Lower lobe of right lung (tissue), 2 donors: ENCODE measurements at regions not wholly inside any gene's neighbourhood (a gene's known extent, or its start where the extent isn't known, plus 50 kb on each side); places are given as distances from the start of the nearest gene placed in this dataset.

Experiments
- ATAC-seq, 2 donors: fragments of 200-7000 bp; cut with Tn5 transposase; one replicate each; pipeline ENCODE4 v1.9.1; 2020 to 2022; ENCODE audit warnings: mild to moderate bottlenecking in 2 of 2, moderate library complexity in 2 of 2
- DNase-seq: peaks from one replicate; pipeline ENCODE4 v3.0.0-alpha.2; 2020
- H3K27ac ChIP-seq: fragments of 200-600 bp; one replicate; pipeline ENCODE4 v1.8.0; 2022
- H3K27me3 ChIP-seq: fragments of 200-600 bp; one replicate; pipeline ENCODE4 v1.8.0; 2022; ENCODE audit warnings: low read depth
- H3K36me3 ChIP-seq: fragments of 200-600 bp; one replicate; pipeline ENCODE4 v1.8.0; 2022; ENCODE audit warnings: mild to moderate bottlenecking
- H3K4me1 ChIP-seq: fragments of 200-600 bp; one replicate; pipeline ENCODE4 v1.8.0; 2022
- H3K4me3 ChIP-seq: fragments of 200-600 bp; one replicate; pipeline ENCODE4 v1.8.0; 2022; ENCODE audit warnings: mild to moderate bottlenecking
- H3K9me3 ChIP-seq: fragments of 200-600 bp; one replicate; pipeline ENCODE4 v1.8.0; 2022
- intact Hi-C: fragments of 100-400 bp; cut with DNase I; formaldehyde crosslinking; loops from one replicate; pipeline ENCODE4 v1.11.0; 2022
- TF ChIP-seq, protein P1 (sequence below): fragments of 200-600 bp; IDR thresholded peaks from one replicate; pipeline ENCODE4 v1.8.0; 2022; ENCODE audit warnings: antibody characterized with exemption, mild to moderate bottlenecking
- donor health status: DM: no; HTN: yes; CAD: no; lungs with severe emphysema.

DNA sequence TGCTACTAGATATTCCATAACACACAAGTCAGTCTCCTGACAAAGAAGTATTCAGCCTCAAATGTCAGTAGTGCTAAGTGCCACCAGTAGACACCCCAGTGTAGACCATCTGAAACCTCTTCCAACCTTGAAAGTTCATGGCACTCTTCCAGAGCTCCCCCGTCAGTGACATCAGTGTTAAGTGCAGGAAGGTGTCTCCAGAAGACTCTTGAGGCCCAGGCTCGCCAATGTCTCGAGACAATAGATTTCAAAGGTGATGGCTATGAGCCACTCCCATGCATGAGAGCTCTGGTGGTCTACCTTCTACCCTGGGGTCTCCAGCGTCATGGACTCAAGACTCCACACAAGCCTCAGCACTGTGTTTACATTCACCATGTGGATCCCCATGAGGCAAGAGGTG lies 183.8 kb downstream of the SMAD2 start:
- intact Hi-C loops, result no loop called here
- H3K27ac ChIP-seq, result no peak overlapping the region
- no peaks in the 10 kb centered on the region for H3K36me3 ChIP-seq
- peaks cover 8% of the 10 kb centered on the region for H3K27me3 ChIP-seq
- no peak for DNase-seq
- peaks cover 6% of the 10 kb centered on the region for H3K4me1 ChIP-seq
- ATAC-seq, result no peak
- no peak overlapping the region for H3K4me3 ChIP-seq
- TF ChIP-seq, protein P1, sequence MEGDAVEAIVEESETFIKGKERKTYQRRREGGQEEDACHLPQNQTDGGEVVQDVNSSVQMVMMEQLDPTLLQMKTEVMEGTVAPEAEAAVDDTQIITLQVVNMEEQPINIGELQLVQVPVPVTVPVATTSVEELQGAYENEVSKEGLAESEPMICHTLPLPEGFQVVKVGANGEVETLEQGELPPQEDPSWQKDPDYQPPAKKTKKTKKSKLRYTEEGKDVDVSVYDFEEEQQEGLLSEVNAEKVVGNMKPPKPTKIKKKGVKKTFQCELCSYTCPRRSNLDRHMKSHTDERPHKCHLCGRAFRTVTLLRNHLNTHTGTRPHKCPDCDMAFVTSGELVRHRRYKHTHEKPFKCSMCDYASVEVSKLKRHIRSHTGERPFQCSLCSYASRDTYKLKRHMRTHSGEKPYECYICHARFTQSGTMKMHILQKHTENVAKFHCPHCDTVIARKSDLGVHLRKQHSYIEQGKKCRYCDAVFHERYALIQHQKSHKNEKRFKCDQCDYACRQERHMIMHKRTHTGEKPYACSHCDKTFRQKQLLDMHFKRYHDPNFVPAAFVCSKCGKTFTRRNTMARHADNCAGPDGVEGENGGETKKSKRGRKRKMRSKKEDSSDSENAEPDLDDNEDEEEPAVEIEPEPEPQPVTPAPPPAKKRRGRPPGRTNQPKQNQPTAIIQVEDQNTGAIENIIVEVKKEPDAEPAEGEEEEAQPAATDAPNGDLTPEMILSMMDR, result no peak
- H3K9me3 ChIP-seq, result no peaks in the 10 kb centered on the region

DNA sequence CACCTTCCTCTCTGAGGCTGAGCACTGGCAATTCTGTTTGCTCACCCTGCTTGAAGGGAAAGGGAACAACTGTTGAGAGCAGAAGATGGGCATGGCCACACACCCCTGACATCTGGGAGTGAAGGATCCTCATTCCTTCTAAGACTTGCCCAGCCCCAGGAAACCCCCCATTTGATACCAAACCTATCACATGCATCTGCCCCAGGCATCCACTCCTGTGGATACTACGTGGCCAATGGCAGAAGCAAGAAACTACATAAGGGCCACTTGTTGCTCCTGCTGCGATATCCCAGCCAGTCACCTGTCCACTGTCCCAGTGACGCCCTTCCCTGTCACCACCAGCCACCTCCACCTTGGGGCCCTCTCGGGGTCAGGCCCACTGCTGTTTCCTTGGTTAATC lies 185.2 kb downstream of the SMAD2 start:
- H3K27me3 ChIP-seq, result peaks cover 8% of the 10 kb centered on the region
- H3K9me3 ChIP-seq, result no peaks in the 10 kb centered on the region
- DNase-seq, result no peak
- no peak overlapping the region for H3K4me3 ChIP-seq
- TF ChIP-seq, protein P1, result no peak
- ATAC-seq, result no peak
- H3K4me1 ChIP-seq, result peaks cover 6% of the 10 kb centered on the region
- intact Hi-C loops, result no loop called here
- no peaks in the 10 kb centered on the region for H3K36me3 ChIP-seq
- no peak overlapping the region for H3K27ac ChIP-seq

DNA sequence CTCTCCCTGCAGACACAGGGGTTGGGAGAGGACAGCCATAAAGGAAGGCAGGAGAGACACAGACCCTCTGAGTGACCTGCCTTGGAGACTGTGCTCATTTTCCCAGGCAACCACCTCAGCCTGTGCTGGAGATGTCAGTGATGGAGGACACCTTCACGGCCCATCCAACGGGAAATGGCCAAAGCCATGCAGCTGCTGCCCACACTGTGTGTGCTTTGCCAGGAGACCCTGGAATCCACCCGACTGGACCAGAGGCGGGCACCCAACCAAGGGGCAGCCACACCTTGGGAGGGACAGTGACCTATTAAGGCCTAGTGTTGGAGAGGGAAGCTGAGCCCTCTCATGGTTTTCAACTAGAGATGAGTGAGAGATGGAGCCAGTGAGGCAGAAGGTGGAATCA lies 192.5 kb downstream of the SMAD2 start:
- Histone ChIP-seq H3K27ac (no peak overlapping the region), H3K27me3 (peaks cover 20% of the 10 kb centered on the region), H3K9me3 (no peaks in the 10 kb centered on the region), H3K4me1 (no peaks in the 10 kb centered on the region), H3K4me3 (no peak overlapping the region), H3K36me3 (no peaks in the 10 kb centered on the region)
- intact Hi-C loops, result no loop called here
- DNase-seq (no peak), ATAC-seq (peak in 1 of 2 donors; percentile 41)
- TF ChIP-seq, protein P1, result no peak

DNA sequence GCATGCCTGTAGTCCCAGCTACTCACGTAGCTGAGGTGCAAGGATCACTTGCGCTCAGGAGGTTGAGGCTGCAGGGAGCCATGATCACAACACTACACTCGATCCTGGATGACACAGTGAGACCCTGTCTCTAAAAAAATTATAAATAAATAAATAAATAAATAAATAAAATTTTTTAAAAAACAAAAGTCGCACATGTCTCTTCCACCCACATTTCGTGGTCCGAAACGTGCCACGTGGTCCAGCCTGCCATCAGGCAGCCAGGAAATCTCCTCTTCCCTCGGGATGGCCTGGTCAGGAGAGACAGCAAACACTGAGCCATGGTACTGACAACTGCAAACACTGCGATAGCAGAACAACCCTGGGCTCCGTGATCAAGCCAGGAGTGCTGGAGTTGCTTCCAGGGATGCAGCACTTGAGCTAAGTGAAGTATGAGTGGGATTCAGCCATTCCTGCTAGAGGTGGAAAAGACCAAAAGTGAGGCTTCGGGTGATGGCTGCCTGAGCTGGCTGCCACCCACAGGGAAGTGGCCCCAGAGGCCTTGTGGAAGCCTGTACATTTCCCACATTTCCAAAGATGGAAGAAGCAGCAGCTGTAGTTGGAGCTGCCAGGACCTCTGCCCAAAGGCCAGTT lies 193.1 kb downstream of the SMAD2 start:
- Histone ChIP-seq H3K36me3 (no peaks in the 10 kb centered on the region), H3K4me1 (no peaks in the 10 kb centered on the region), H3K27me3 (peaks cover 20% of the 10 kb centered on the region), H3K27ac (no peak overlapping the region), H3K4me3 (no peak overlapping the region), H3K9me3 (no peaks in the 10 kb centered on the region)
- no peak for ATAC-seq
- intact Hi-C loops, result no loop called here
- TF ChIP-seq, protein P1, result no peak
- no peak for DNase-seq

DNA sequence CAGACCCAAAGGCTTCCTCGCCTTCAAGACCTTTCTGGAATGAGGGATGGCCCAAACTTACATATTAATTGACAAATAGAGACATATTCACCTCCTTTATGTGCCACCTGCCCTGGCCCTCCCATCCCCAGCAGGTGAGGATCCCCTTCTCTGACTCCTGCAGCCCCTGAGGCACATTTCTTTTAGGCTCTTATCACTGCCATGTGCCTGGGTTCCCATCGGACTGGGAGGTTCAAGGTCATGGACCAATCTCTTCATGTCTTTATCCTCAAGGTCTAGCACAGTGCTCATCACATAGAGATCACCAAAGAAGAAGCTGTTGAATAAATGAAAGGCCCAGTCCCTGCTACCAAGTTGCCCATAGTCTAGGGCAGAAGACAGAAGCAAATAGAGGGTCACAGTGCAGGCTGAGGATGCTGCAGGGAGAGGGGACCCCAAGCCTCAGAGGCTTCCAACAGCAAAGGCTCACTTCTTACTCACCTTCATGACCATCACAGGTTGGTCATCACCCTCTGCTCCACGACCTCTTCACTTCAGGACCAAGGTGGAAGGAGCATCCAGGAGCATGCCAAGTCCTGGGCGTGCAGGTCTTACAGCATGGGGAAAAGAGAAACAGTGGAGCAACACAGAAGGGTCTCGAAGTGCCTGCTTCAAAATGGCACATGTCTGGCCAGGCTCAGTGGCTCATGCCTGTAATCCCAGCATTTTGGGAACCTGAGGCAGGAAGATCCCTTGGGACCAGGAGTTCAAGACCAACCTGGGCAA lies 193.9 kb downstream of the SMAD2 start:
- H3K4me3 ChIP-seq, result no peak overlapping the region
- DNase-seq (no peak), ATAC-seq (no peak)
- no peak overlapping the region for H3K27ac ChIP-seq
- H3K4me1 ChIP-seq, result no peaks in the 10 kb centered on the region
- H3K36me3 ChIP-seq, result no peaks in the 10 kb centered on the region
- peaks cover 20% of the 10 kb centered on the region for H3K27me3 ChIP-seq
- no peaks in the 10 kb centered on the region for H3K9me3 ChIP-seq
- TF ChIP-seq, protein P1, result no peak
- intact Hi-C loops, result no loop called here
